ENCODE measurements at regions not wholly inside any gene's neighbourhood (a gene's known extent, or its start where the extent isn't known, plus 50 kb on each side); places are given as distances from the start of the nearest gene placed in this dataset.

DNA sequence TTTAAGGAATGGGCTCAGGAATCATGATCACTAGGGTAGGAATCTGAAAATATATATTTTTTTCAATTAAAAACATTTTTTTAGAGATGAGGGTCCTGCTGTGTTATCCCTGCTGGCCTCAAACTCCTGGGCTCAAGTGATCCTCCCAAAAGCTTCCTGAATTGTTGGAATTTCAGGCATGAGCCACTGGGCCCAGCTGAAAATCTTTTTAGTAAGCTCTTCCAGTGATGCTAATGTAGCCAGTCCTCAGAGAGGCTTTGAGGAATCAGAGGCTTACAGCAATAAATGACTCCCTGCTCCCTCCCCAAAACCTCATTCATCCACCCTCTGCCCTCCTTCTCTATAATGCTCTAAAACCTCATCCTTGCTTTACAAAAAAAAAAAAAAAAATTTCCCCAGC, 129.5 kb downstream of the ZIC3 start:
- Histone ChIP-seq H3K27me3 (ENCODE audit: control insufficient read depth in 2 of 2, insufficient read depth in 2 of 2, low read length in 2 of 2) (no peaks in the 10 kb centered on the region), H3K4me2 (ENCODE audit: insufficient read depth, low read length) (no peak overlapping the region), H3K27ac (ENCODE audit: extremely low read depth, low read depth, low read length) (no peak overlapping the region), H2AFZ (ENCODE audit: low read depth, low read length) (no peak overlapping the region), H4K20me1 (replicated peaks; ENCODE audit: control insufficient read depth, insufficient read depth, low read length) (no peaks in the 10 kb centered on the region), H3K36me3 (ENCODE audit: control insufficient read depth, insufficient read depth, low read length) (no peaks in the 10 kb centered on the region), H3K9me1 (ENCODE audit: control insufficient read depth, insufficient read depth, low read length) (no peaks in the 10 kb centered on the region), H3K9me3 (replicated peaks; ENCODE audit: control insufficient read depth, insufficient read depth, low read depth, low read length) (no peaks in the 10 kb centered on the region), H3K4me1 (replicated peaks in 1 of 2; ENCODE audit: control insufficient read depth in 2 of 2, insufficient read depth in 2 of 2, low read length in 2 of 2) (no peaks in the 10 kb centered on the region), H3K4me3 (no peak overlapping the region), H3K79me2 (ENCODE audit: control insufficient read depth, insufficient read depth, low read length) (no peaks in the 10 kb centered on the region), H3K9ac (ENCODE audit: insufficient read depth in 1 of 2, low read depth in 2 of 2, low read length in 2 of 2) (no peak overlapping the region)
- no peak for DNase-seq (ENCODE audit: extremely low read depth in 1 of 4, low spot score in 3 of 4)
- ChIA-PET POLR2A (no interaction called here), CTCF (ENCODE audit: low intra/inter-chr PET ratio) (no interaction called here)
- no peak for ATAC-seq
- intact Hi-C loops (cut with micrococcal nuclease), result no loop called here
- TF ChIP-seq POLR2B (IDR thresholded peaks at IDR 0.05; ENCODE audit: low read depth, partially characterized antibody), result no peak
- TF ChIP-seq RB1 (IDR thresholded peaks at IDR 0.05; ENCODE audit: low read depth), result no peak
- no peak for TF ChIP-seq ESRRA (IDR thresholded peaks at IDR 0.05; ENCODE audit: borderline replicate concordance, low read depth)
- no TSS peak for BruUV-seq (replicated peaks)
- in situ Hi-C loops (cut with MboI), result no loop called here
- FAIRE-seq, result no peak

GRCh38 chrX:137707348-137707747, 141.4 kb downstream of the ZIC3 start:
- no peaks in the 10 kb centered on the region for H4K20me1 ChIP-seq (replicated peaks; ENCODE audit: control insufficient read depth, insufficient read depth, low read length)
- no peak overlapping the region for H3K9ac ChIP-seq (ENCODE audit: insufficient read depth in 1 of 2, low read depth in 2 of 2, low read length in 2 of 2)
- intact Hi-C loops (cut with micrococcal nuclease), result no loop called here
- H3K79me2 ChIP-seq (ENCODE audit: control insufficient read depth, insufficient read depth, low read length), result no peaks in the 10 kb centered on the region
- no peak overlapping the region for H3K4me2 ChIP-seq (ENCODE audit: insufficient read depth, low read length)
- no peaks in the 10 kb centered on the region for H3K36me3 ChIP-seq (ENCODE audit: control insufficient read depth, insufficient read depth, low read length)
- no peak overlapping the region for H3K27ac ChIP-seq (ENCODE audit: extremely low read depth, low read depth, low read length)
- H2AFZ ChIP-seq (ENCODE audit: low read depth, low read length), result no peak overlapping the region
- no peak for ATAC-seq
- no peak overlapping the region for H3K4me3 ChIP-seq
- DNase-seq (ENCODE audit: extremely low read depth in 1 of 4, low spot score in 3 of 4), result no peak
- BruUV-seq (replicated peaks), result no TSS peak
- in situ Hi-C loops (cut with MboI), result no loop called here
- H3K9me3 ChIP-seq (replicated peaks; ENCODE audit: control insufficient read depth, insufficient read depth, low read depth, low read length), result no peaks in the 10 kb centered on the region
- no peaks in the 10 kb centered on the region for H3K27me3 ChIP-seq (ENCODE audit: control insufficient read depth in 2 of 2, insufficient read depth in 2 of 2, low read length in 2 of 2)
- ChIA-PET POLR2A (no interaction called here), CTCF (ENCODE audit: low intra/inter-chr PET ratio) (no interaction called here)
- H3K4me1 ChIP-seq (replicated peaks in 1 of 2; ENCODE audit: control insufficient read depth in 2 of 2, insufficient read depth in 2 of 2, low read length in 2 of 2), result no peaks in the 10 kb centered on the region
- H3K9me1 ChIP-seq (ENCODE audit: control insufficient read depth, insufficient read depth, low read length), result no peaks in the 10 kb centered on the region
- FAIRE-seq, result no peak
- no peak for TF ChIP-seq ZNF57 (CRISPR knock-in tag; IDR thresholded peaks at IDR 0.05)
- TF ChIP-seq ELK1 (CRISPR knock-in tag; IDR thresholded peaks at IDR 0.05), result no peak
- no peak for TF ChIP-seq ESRRA (IDR thresholded peaks at IDR 0.05; ENCODE audit: borderline replicate concordance, low read depth)
- no peak for TF ChIP-seq ZSCAN32 (CRISPR knock-in tag; IDR thresholded peaks at IDR 0.05)
- TF ChIP-seq IFI16 (CRISPR knock-in tag; IDR thresholded peaks at IDR 0.05), result no peak
- no peak for TF ChIP-seq EWSR1 (IDR thresholded peaks at IDR 0.05; ENCODE audit: borderline replicate concordance, low read depth, partially characterized antibody)

Measured in K562 (cell line).